Transverse colon (tissue), 4 donors: ENCODE measurements at regions not wholly inside any gene's neighbourhood (a gene's known extent, or its start where the extent isn't known, plus 50 kb on each side); places are given as distances from the start of the nearest gene placed in this dataset.

Experiments
- CTCF ChIP-seq, 5 experiments: fragments of 200-600 bp in 3 of 5; fragments of 450-650 bp in 2 of 5; sonication (generic) in 3 of 5; IDR thresholded peaks; 1 replicate in 2 of 5; 2 replicates in 3 of 5; pipeline ENCODE4 v1.5.1; 2016 to 2017; ENCODE audit warnings: antibody characterized with exemption in 5 of 5, inconsistent platforms in 3 of 5, mild to moderate bottlenecking in 2 of 5, moderate library complexity in 1 of 5
- EP300 ChIP-seq: sonication (generic); formaldehyde crosslinking; IDR thresholded peaks from one replicate; pipeline ENCODE4 v1.6.1; 2017; ENCODE audit warnings: antibody characterized with exemption, low read depth
- POLR2A ChIP-seq: fragments of 450-650 bp; IDR thresholded peaks from one replicate; pipeline ENCODE4 v1.6.1; 2016; ENCODE audit warnings: antibody characterized with exemption, mild to moderate bottlenecking, moderate library complexity
- POLR2AphosphoS5 ChIP-seq, 3 donors: sonication (generic); formaldehyde crosslinking; IDR thresholded peaks; one replicate each; pipeline ENCODE4 v1.6.1; 2016; ENCODE audit warnings: antibody characterized with exemption in 3 of 3

- TF ChIP-seq POLR2A (no peak), CTCF (IDR thresholded peaks at IDR 0.05) (no peak), EP300 (no peak), POLR2AphosphoS5 (IDR thresholded peaks at IDR 0.05) (no peak)
Measured at GRCh38 chr22:48234011-48234410, 1471.6 kb downstream of the TBC1D22A start.
